Medulla oblongata (tissue), 1 donor: ENCODE measurements at regions not wholly inside any gene's neighbourhood (a gene's known extent, or its start where the extent isn't known, plus 50 kb on each side); places are given as distances from the start of the nearest gene placed in this dataset.

Experiments used
- DNase-seq: peaks from one replicate; pipeline ENCODE4 v3.0.0-alpha.2; 2015; ENCODE audit errors: extremely low spot score

- DNase-seq: no peak
These were observed 264.8 kb upstream of the PTGER4 start for GRCh38 chr5:40414922-40415321.

DNA sequence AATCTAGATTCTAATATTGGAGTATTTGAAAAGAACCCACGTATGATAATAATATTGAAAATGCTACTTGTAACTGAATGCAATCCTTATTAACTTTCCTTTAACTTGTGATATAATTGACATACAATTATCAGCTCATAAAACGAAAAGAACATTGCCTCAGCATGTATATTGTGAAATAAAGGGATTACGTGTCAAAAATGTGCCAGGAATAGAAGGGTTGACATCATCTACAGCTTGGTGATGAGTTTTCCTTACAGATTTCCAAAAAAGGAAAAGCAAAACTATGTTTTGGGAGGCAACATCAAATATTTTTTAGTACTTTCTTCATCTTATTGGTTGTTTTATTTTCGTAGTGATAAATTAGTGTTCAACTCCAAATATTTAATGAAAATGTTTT is 266.0 kb upstream of the PTGER4 start:
- no peak for DNase-seq

- DNase-seq: no peak
These were observed 266.9 kb upstream of the PTGER4 start for GRCh38 chr5:40412771-40413170.

DNA sequence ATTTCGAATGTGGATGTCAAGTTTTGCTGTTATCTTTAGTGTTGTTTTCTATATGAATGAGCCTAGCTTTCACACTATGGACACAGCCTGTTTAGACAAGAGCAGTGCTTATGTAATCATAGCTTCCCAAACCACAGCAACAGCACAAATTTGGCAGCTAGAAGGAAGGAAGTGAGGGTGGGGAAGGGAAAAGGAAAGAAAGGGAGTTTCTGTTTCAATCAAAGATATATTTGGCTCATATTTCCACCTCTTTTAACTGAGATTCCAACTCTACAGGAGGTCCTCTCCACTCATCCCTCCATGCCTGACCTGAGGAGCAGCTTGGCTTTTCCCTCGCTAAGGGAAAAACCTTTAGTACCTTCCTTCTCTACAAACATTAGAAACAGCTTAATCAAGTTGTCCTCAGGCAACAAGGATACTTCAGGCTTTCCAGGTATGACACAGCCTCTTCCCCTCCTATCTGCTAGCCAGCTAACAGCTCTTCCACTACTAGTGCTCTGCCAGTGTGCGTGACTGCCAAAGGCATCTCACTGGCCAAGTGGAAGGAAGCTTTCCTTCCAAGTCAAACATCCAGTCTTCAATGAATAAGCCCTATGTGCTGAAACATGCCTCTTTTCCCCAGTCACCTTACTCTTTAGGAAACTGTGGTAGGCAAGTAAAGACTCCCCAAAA is 268.6 kb upstream of the PTGER4 start:
- DNase-seq: peak; percentile 62

GRCh38 chr5:40410231-40410861 is 269.4 kb upstream of the PTGER4 start:
- peak; percentile 52 for DNase-seq

DNA sequence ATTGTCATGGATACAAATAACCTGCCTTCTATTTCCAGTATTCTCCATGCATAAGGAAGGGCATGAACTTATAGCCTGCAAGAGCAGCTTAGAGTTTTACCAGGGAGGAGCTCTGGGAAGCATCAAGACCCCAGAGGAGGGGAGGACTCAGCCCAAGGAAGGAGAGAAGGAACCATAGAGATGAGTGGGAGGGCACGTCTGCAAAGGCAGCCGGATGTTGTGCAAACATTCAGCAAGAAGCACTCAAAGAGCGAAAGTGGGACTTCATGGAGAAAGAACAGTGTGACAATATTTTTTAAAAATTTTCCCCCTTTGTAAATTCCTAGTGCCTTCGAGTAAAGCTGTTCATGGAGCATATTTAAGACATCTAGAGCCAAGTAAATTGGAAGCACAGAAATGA is 270.1 kb upstream of the PTGER4 start:
- DNase-seq: peak; percentile 45

- peak; percentile 25 for DNase-seq
These were observed 272.9 kb upstream of the PTGER4 start for GRCh38 chr5:40406741-40407211.

- no peak for DNase-seq
These were observed 273.5 kb upstream of the PTGER4 start for GRCh38 chr5:40405996-40406740.

DNA sequence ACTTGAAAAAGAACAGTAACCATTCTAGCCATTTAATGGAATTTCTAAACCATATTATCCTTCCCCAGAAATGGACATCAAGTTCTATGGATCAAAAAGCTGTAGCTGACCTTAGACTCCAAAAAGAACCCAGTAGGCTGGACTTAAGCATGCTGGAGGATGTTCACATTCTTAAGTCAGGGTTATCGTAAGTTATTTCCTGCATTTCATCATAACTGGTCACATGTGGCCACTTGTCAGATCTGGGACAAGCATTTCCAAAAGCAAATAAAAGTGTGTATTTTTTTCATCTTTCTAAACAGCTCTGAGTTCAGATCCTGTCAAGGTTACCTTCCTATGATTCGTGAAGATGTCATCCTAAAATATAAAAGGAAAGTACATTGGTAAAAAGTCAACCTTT is 274.5 kb upstream of the PTGER4 start:
- no peak for DNase-seq

DNA sequence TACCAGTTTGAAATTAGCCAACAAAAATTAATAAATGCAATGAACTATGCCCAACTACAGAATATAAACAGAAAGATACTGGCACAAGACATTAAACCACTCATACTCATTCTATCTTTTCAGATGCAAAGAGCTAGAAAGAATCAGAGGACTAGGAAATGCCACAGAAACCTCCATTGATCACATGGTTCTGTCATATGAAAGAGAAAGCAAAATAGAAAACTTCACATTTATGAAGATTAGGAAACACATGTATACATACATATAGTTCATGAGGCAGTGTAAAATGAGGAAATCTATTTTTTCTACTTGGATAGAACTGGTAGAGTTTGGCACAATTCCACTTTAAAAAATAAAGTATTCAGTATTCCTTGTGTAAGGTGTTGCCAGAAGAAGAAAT is 275.1 kb upstream of the PTGER4 start:
- no peak for DNase-seq

- DNase-seq: no peak
These were observed 277.7 kb upstream of the PTGER4 start for GRCh38 chr5:40402007-40402364.

- DNase-seq: no peak
These were observed 278.3 kb upstream of the PTGER4 start for GRCh38 chr5:40401284-40402006.

DNA sequence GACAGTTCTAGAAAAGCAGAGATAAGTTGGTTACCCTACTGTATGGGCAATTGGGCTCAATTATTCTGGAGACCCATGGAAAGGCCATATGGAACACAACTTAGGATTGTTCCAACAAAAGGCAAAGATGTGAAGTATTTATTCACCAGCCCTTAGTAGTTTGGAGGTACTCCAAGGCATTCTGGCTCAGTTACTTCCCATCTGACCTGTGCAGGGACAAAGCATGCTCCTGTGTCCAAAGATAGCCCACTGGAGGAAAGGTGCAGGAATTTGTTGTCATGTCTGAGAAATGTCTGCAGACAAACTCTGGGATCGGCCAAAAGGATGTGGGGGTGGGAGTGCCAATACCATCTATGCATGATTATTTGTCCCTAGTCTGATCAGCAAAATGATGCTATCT is 279.5 kb upstream of the PTGER4 start:
- no peak for DNase-seq

- DNase-seq: no peak
These were observed 280.4 kb upstream of the PTGER4 start for GRCh38 chr5:40399349-40399748.

DNA sequence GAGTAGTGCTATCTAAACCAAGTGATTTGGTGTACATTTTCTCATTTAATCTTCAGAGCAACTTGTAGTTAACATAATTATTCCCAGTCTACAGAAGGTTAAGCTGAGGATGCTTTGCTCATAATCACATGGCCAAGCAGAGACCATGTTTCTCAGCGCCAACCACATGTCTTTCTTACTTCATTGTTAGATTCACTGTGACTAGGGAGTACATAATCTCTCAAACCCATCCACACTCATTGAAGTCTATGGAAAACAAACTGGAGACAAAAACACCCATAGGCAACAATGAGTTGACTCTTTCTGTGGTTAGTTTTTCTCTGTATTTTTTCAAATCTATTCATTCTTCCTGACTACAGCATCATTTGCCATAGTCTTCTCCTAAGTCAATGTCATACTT is 281.7 kb upstream of the PTGER4 start:
- DNase-seq: no peak

- no peak for DNase-seq
These were observed 282.6 kb upstream of the PTGER4 start for GRCh38 chr5:40397091-40397490.

GRCh38 chr5:40396317-40396716 is 283.4 kb upstream of the PTGER4 start:
- DNase-seq: no peak

GRCh38 chr5:40395251-40395650 is 284.5 kb upstream of the PTGER4 start:
- DNase-seq: no peak

DNA sequence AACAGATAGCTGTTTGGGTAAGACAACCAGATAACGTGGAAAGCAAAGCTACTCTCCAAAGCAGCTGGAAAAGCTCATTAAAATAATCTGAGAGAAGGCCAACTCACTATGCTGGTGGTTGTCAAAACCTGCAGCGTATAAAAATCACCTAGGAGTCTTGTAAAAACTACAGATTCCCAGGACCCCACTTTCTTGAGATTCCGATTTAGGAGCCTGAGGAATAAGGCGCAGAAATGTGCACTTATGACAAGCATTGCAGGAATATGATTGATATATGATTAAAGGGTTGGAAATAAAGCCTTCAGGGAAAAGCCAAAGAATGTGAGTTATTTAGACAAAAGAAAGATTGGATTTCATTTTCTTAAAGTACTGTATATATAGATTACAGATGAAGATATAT is 285.0 kb upstream of the PTGER4 start:
- DNase-seq: no peak

DNA sequence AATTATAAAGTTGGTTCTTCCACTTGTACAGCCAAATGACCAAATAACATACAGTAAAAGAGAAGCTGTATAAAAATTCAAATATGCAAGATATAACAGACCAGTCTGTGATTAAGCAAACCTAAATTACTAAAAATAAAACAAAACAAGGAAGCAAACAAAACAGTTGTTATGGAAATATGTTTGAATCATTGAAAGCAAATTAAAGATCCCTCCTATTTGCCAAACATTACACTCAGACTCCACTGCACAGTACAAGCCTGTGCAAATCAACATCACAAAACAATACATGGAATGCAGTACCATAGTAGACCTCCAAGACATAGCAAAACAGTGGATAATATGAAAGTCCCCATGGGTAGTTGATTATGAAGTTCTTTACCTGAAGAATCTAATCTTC is 288.1 kb upstream of the PTGER4 start:
- no peak for DNase-seq

DNA sequence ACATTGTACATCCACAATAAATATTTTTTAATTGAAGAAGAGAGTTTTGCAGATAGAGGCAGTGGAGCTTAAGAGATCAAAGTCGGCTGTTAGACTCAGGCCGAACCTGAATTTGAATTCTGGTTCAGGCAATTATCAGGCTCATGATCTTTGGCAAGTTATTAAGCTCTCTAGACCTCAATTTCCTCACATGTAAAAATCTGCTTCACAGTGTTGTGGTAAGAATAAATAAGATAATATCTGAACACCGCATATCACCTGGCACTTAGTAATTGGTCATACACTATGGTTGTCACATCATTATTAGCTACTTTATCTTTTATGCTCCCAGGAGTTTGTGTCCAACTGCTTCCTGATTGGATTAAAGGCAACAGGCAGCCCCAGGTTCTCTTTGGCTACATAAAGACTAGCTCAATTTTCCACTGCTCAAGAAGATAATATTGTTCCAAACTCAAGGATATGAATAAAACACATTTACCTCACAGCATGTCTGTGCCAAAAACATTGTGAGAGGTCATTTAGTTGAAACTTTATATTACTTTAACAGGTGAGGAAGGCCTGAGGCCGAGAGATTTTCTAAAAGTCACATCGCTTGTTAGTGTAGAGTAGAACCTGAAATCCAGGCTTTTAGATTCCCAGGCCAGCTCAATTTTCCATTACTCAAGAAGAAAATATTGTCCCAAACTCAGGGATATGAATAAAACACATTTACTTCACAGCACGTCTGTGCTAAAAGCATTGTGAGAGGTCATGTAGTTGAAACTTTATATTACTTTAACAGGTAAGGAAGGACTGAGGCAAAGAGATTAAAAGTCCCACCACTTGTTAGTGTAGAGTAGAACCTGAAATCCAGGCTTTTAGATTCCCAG is 289.2 kb upstream of the PTGER4 start:
- DNase-seq: no peak
